Gastroesophageal sphincter (tissue), 4 donors: ENCODE measurements at regions not wholly inside any gene's neighbourhood (a gene's known extent, or its start where the extent isn't known, plus 50 kb on each side); places are given as distances from the start of the nearest gene placed in this dataset.

Experiments
- ATAC-seq: fragments of 150-250 bp; one replicate; pipeline ENCODE4 v1.9.1; 2016; ENCODE audit warnings: mild to moderate bottlenecking, moderate library complexity
- H3K27ac ChIP-seq, 4 donors: fragments of 200-600 bp; sonication (generic) in 3 of 4; 1 replicate in 3 of 4; 2 replicates in 1 of 4; pipeline ENCODE4 v1.5.1; 2016 to 2019
- H3K27me3 ChIP-seq: fragments of 200-600 bp; sonication (generic); one replicate; pipeline ENCODE4 v1.5.1; 2019
- H3K36me3 ChIP-seq, 2 donors: fragments of 200-600 bp; sonication (generic); one replicate each; pipeline ENCODE4 v1.5.1; 2019; ENCODE audit warnings: control low read depth in 1 of 2
- H3K4me1 ChIP-seq, 3 donors: fragments of 200-600 bp; sonication (generic); 1 replicate in 2 of 3; 2 replicates in 1 of 3; pipeline ENCODE4 v1.5.1; 2016 to 2019; ENCODE audit warnings: control low read depth in 2 of 3
- H3K4me3 ChIP-seq, 2 donors: fragments of 200-600 bp; sonication (generic); one replicate each; pipeline ENCODE4 v1.5.1; 2019; ENCODE audit warnings: mild to moderate bottlenecking in 1 of 2, moderate library complexity in 1 of 2
- H3K9me3 ChIP-seq, 3 donors: fragments of 200-600 bp; sonication (generic); one replicate each; pipeline ENCODE4 v1.5.1; 2017 to 2019; ENCODE audit warnings: control low read depth in 2 of 3
- CTCF ChIP-seq, 4 experiments: fragments of 200-600 bp in 2 of 4; fragments of 450-650 bp in 2 of 4; sonication (generic) in 1 of 4; IDR thresholded peaks; one replicate each; pipeline ENCODE4 v1.5.1; 2017 to 2019; ENCODE audit warnings: antibody characterized with exemption in 4 of 4, mild to moderate bottlenecking in 2 of 4, moderate library complexity in 2 of 4
- EP300 ChIP-seq: sonication (generic); formaldehyde crosslinking; IDR thresholded peaks from one replicate; pipeline ENCODE4 v1.6.1; 2017; ENCODE audit warnings: antibody characterized with exemption, mild to moderate bottlenecking
- POLR2A ChIP-seq, 2 donors: fragments of 450-650 bp; IDR thresholded peaks; one replicate each; pipeline ENCODE4 v1.6.1; 2017; ENCODE audit warnings: antibody characterized with exemption in 2 of 2, mild to moderate bottlenecking in 2 of 2, moderate library complexity in 1 of 2
- POLR2AphosphoS5 ChIP-seq: sonication (generic); formaldehyde crosslinking; IDR thresholded peaks from one replicate; pipeline ENCODE4 v1.6.1; 2017; ENCODE audit warnings: antibody characterized with exemption
- WGBS, 2 donors: methylation state at CpG; one replicate each; pipeline ENCODE4 v1.1.5; 2018; ENCODE audit warnings: low coverage in 1 of 2; 5-methylcytosine and 5-hydroxymethylcytosine counted together

- Histone ChIP-seq H3K4me3 (no peak overlapping the region), H3K9me3 (no peaks in the 10 kb centered on the region), H3K36me3 (no peaks in the 10 kb centered on the region), H3K27me3 (no peaks in the 10 kb centered on the region), H3K27ac (no peak overlapping the region), H3K4me1 (no peaks in the 10 kb centered on the region)
- no peak for ATAC-seq
- TF ChIP-seq POLR2AphosphoS5 (no peak), POLR2A (IDR thresholded peaks at IDR 0.05) (no peak), CTCF (IDR thresholded peaks at IDR 0.05) (no peak), EP300 (no peak)
These were observed 446.8 kb upstream of the CXADR start for GRCh38 chr21:17066006-17066405.

GRCh38 chr21:17071093-17071492 lies 441.8 kb upstream of the CXADR start:
- Histone ChIP-seq H3K27me3 (no peaks in the 10 kb centered on the region), H3K36me3 (no peaks in the 10 kb centered on the region), H3K27ac (no peak overlapping the region), H3K9me3 (no peaks in the 10 kb centered on the region), H3K4me3 (no peak overlapping the region), H3K4me1 (no peaks in the 10 kb centered on the region)
- TF ChIP-seq CTCF (IDR thresholded peaks at IDR 0.05) (no peak), POLR2AphosphoS5 (no peak), POLR2A (IDR thresholded peaks at IDR 0.05) (no peak), EP300 (no peak)
- no peak for ATAC-seq
- 85 to 88% methylated on average over 2 to 3 of the region's 3 CpGs for WGBS, 2 donors

- 79 to 80% methylated on average over 4 of the region's 4 CpGs for WGBS, 2 donors
These were observed 431.6 kb upstream of the CXADR start for GRCh38 chr21:17081193-17081592.

GRCh38 chr21:17082843-17083483 lies 429.9 kb upstream of the CXADR start:
- no peak for TF ChIP-seq POLR2AphosphoS5
- no peak for TF ChIP-seq EP300
- no peak for TF ChIP-seq CTCF (IDR thresholded peaks at IDR 0.05)
- TF ChIP-seq POLR2A (IDR thresholded peaks at IDR 0.05) = no peak
- Histone ChIP-seq H3K36me3 (no peaks in the 10 kb centered on the region), H3K27me3 (no peaks in the 10 kb centered on the region), H3K4me3 (no peak overlapping the region), H3K27ac (no peak overlapping the region), H3K9me3 (no peaks in the 10 kb centered on the region), H3K4me1 (peaks cover 0 to under 1% (median 0%) of the 10 kb centered on the region in 3 donors)
- ATAC-seq = no peak
- 25 to 39% methylated on average over 1 to 4 of the region's 4 CpGs for WGBS, 2 donors

More at GRCh38 chr21:17081193-17081592, 431.6 kb upstream of the CXADR start:
- Histone ChIP-seq H3K4me1 (no peaks in the 10 kb centered on the region), H3K27me3 (no peaks in the 10 kb centered on the region), H3K9me3 (no peaks in the 10 kb centered on the region), H3K27ac (no peak overlapping the region), H3K4me3 (no peak overlapping the region), H3K36me3 (no peaks in the 10 kb centered on the region)
- TF ChIP-seq POLR2AphosphoS5 (no peak), POLR2A (IDR thresholded peaks at IDR 0.05) (no peak), EP300 (no peak), CTCF (IDR thresholded peaks at IDR 0.05) (no peak)
- ATAC-seq = no peak

- H3K36me3 ChIP-seq = no peaks in the 10 kb centered on the region
- 25 to 43% methylated on average over 1 of the region's 1 CpG for WGBS, 2 donors
- ATAC-seq = no peak
- no peak overlapping the region for H3K4me3 ChIP-seq
- peaks cover 0 to 1% (median 0%) of the 10 kb centered on the region in 3 donors for H3K9me3 ChIP-seq
- H3K27me3 ChIP-seq = no peaks in the 10 kb centered on the region
- no peak overlapping the region for H3K27ac ChIP-seq
- peaks cover 0 to 23% (median 0%) of the 10 kb centered on the region in 3 donors for H3K4me1 ChIP-seq
- TF ChIP-seq POLR2AphosphoS5 = no peak
- no peak for TF ChIP-seq POLR2A (IDR thresholded peaks at IDR 0.05)
- no peak for TF ChIP-seq EP300
- TF ChIP-seq CTCF (IDR thresholded peaks at IDR 0.05) = no peak
These were observed 427.1 kb upstream of the CXADR start for GRCh38 chr21:17085707-17086106.
